ENCODE measurements at regions not wholly inside any gene's neighbourhood (a gene's known extent, or its start where the extent isn't known, plus 50 kb on each side); places are given as distances from the start of the nearest gene placed in this dataset.
A peak's percentile ranks its signal among the peaks of the same experiment; 100 is the strongest.

GRCh38 chr2:180846756-180847472, 133.5 kb upstream of the UBE2E3 start:
- DNase-seq (ENCODE audit: low read depth) = no peak
- no peak for TF ChIP-seq CTCF (IDR thresholded peaks at IDR 0.05; ENCODE audit: low read length, missing control alignments)
- no peak overlapping the region for H3K4me3 ChIP-seq (replicated peaks; ENCODE audit: low read depth, low read length)

DNA sequence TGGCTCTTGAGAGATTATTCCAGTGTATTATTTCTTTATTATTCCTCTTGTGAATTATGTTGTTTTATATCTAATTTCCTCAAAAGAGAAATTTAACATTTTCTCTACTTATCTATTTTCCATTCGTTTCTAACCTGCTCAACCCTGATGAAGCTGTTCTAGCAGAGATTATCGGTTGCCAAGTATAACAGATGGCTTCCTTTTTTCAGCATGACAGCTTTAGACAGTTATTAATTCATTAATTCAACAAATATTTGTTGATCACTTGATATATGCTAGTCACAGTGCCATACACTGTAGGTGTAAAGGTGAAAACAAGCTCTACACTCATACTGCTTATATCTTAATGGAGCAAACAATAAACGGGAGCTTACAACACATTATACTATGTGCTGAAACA, 137.9 kb upstream of the UBE2E3 start:
- DNase-seq (ENCODE audit: low read depth) = no peak
- no peak for TF ChIP-seq CTCF (IDR thresholded peaks at IDR 0.05; ENCODE audit: low read length, missing control alignments)
- no peak overlapping the region for H3K4me3 ChIP-seq (replicated peaks; ENCODE audit: low read depth, low read length)

GRCh38 chr2:180840641-180841040, 139.8 kb upstream of the UBE2E3 start:
- no peak overlapping the region for H3K4me3 ChIP-seq (replicated peaks; ENCODE audit: low read depth, low read length)
- no peak for DNase-seq (ENCODE audit: low read depth)

DNA sequence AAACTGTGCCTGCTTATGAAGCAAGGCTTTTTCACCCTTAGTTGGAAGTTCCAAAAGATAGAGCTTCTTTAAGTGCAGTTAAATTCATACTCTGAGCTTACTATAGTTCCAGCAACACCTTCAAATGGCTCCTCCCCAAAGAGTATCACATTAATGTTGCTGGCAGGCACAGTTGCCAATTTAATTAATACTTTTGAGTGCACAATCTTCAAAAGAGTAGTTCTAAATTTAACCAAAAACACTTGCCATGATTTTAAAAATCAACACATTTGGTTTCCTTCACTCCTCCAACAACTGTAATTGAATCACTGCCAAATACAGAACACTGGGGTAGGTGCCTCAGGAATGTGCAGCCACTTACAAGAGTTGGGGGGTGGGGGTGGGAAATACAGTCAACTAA, 150.6 kb upstream of the UBE2E3 start:
- no peak for TF ChIP-seq CTCF (IDR thresholded peaks at IDR 0.05; ENCODE audit: low read length, missing control alignments)
- DNase-seq (ENCODE audit: low read depth) = no peak
- H3K4me3 ChIP-seq (replicated peaks; ENCODE audit: low read depth, low read length) = no peak overlapping the region

More at GRCh38 chr2:180840641-180841040, 139.8 kb upstream of the UBE2E3 start:
- TF ChIP-seq CTCF (IDR thresholded peaks at IDR 0.05; ENCODE audit: low read length, missing control alignments) = no peak

GRCh38 chr2:180829261-180829660, 151.1 kb upstream of the UBE2E3 start:
- TF ChIP-seq CTCF (IDR thresholded peaks at IDR 0.05; ENCODE audit: low read length, missing control alignments) = no peak
- DNase-seq (ENCODE audit: low read depth) = no peak
- H3K4me3 ChIP-seq (replicated peaks; ENCODE audit: low read depth, low read length) = no peak overlapping the region

- H3K4me3 ChIP-seq (replicated peaks; ENCODE audit: low read depth, low read length) = no peak overlapping the region
- no peak for TF ChIP-seq CTCF (IDR thresholded peaks at IDR 0.05; ENCODE audit: low read length, missing control alignments)
- no peak for DNase-seq (ENCODE audit: low read depth)
Observed at GRCh38 chr2:180828756-180829155, 151.6 kb upstream of the UBE2E3 start.

- no peak overlapping the region for H3K4me3 ChIP-seq (replicated peaks; ENCODE audit: low read depth, low read length)
- peak; percentile 53 for DNase-seq (ENCODE audit: low read depth)
- no peak for TF ChIP-seq CTCF (IDR thresholded peaks at IDR 0.05; ENCODE audit: low read length, missing control alignments)
Observed at GRCh38 chr2:180823546-180824141, 156.8 kb upstream of the UBE2E3 start.
